Effector CD8-positive, alpha-beta T cell (primary cell): ENCODE measurements at regions not wholly inside any gene's neighbourhood (a gene's known extent, or its start where the extent isn't known, plus 50 kb on each side); places are given as distances from the start of the nearest gene placed in this dataset.
"Not testable (repeated sequence)": the region's sequence is repeated elsewhere in the genome, so short reads cannot be mapped to it uniquely, and the experiment has no call there.

ENCODE experiments used
- DNase-seq: peaks from one replicate; lab custom pipeline; 2025; lab: John Stamatoyannopoulos, UW

DNA sequence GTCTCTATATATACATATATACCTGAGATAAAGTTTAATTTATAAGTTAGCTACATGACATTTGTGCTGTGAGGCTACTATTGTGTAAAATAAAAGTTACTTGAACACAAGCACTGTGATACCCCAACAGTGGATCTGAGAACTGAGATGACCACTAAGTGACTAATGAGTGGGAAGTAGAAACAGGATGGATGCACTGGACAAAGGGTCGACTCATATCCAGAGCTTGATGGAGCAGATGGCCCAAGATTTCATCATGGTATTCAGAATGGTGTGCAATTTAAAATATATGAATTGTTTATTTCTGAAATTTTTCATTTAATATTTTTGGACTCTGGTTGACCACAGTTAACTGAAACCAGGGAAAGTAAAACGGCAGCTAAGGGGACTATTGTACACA, 908.6 kb upstream of the MDGA2 start:
- no peak for DNase-seq

DNA sequence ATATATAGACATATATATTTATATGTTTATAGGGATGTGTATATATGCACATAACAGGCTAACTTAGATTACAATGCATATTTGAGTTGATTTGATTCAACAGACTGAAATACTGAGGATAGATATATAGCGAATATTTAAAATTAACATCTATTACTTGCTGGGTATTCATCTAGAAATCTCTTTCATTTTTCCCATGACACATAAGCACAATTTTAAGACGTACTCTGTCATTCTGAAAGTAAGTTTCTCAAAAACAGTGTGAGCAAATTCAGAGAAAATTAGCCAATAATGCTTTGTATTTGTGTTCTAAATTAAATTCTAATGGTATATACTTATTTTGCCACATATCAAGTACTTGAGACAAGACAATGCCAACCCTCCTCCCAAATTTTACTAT, 907.5 kb upstream of the MDGA2 start:
- DNase-seq = no peak

DNA sequence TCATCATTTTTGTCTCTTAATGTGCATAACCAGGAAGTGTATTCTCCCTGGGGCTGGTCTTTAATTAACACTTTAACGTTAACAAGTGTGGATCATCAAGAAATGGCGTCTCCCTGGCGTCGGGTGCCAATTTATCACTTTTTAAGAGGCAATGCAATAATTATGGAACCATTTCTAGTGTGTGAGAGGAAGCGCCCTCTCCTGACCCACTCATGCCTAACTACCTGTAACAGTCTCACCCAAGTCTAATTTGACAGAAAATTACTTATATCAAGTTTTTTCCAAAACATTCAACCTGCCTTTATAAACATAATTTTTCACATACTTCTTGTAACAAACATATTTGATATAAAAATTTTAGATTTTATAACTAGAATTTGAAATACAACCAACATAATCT, 905.3 kb upstream of the MDGA2 start:
- no peak for DNase-seq

DNA sequence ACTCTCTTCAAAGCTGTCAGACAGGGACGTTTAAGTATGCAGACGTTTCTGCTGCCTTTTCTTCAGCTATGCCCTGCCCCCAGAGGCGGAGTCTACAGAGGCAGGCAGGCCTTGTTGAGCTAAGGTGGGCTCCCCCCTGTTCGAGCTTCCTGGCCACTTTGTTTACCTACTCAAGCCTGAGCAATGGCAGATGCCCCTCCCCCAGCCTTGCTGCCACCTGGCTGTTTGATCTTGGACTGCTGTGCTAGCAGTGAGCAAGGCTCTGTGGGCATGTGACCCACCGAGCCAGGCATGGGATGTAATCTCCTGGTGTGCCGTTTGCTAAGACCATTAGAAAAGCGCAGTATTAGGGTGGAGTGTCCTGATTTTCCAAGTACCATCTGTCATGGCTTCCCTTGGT, 900.4 kb upstream of the MDGA2 start:
- no peak for DNase-seq

DNA sequence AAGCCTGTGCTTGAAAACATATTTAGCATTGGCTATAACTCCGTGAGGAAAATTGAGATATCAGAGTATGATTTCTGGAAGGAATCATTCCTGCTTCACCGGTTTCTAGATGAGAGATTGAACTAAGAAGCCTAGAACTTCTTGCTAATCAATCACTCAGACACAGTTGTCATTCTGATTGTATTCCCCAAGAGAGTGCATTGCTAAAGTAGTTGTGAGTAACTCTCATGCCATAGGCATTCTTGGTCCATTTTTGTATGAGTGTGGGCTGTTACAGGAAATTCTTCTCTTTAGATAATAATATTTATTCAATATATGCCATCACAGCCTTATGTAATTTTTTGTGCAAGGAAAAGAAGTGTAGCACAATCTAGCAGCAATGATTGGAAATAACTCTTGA, 893.3 kb upstream of the MDGA2 start:
- DNase-seq = no peak

DNA sequence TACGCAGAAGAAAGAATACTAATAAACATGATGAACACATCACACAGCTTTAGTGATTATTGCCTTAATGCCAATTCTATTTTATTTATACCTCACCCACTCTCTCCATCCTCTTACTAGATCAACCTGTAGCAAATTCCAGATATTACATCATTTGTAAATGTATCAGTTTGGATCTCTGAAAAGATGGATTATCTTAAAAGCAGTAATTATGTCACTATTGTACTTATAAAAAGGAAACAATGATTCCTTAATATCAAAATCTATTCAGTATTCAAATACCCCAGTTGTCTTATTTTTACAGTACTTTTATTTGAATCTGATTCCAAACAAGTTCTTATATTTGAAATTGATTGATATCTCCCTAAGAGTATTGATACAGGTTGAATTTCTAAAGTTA, 892.8 kb upstream of the MDGA2 start:
- no peak for DNase-seq

DNA sequence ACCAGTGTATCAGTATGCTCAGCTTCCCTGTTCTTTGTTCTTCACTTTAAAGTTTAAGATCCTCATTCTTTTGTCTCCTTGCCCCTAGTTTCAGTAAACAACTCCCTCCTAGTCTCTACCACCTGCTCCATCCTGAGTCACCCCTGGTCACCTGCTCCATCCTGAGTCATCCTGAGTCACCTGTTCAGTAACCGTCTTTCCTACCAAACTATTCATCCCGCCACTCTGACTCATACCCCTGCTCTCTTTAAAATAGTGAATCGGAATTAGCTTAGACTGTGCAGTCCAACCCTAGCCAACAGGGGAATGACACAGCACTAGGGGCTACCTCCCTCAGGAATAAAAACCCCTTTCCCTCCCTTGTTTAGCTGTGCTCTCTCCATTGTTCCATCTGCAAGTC, 888.1 kb upstream of the MDGA2 start:
- DNase-seq = no peak

DNA sequence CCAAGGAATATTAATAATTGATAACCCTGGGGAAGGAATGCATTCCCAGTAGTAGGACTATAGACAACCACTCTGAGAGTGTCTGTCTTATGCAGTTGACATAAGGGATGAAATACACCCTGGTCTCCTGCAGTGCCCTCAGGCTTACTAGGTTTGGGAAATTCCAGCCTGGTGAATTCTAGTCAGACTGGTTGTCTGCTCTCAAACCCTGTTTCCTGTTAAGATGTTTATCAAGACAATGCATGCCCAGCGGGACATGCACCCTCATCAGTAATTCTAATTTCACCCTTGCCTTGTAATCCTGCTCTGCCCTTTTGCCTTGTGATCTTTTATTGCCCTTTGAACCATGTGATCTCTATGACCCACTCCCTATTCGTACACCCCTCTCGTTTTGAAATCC, 886.0 kb upstream of the MDGA2 start:
- not testable (repeated sequence) for DNase-seq

DNA sequence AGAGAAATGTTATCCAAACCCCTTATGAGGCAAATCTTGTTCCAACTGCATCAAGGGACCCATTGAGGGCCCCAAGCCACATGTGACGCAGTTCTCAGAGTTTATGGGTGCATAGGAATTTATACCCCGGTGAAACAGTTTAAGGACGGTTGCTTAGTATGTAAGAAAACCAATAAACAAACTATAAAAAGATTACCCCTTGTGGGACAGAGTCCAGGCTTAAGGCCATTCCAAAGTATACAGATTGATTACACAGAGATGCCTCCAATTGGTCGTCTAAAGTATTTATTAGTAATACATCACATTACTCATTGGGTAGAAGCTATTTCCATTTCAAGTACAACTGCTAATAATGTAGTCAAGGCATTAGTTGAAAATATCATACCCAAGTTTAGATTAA, 885.0 kb upstream of the MDGA2 start:
- DNase-seq = no peak

DNA sequence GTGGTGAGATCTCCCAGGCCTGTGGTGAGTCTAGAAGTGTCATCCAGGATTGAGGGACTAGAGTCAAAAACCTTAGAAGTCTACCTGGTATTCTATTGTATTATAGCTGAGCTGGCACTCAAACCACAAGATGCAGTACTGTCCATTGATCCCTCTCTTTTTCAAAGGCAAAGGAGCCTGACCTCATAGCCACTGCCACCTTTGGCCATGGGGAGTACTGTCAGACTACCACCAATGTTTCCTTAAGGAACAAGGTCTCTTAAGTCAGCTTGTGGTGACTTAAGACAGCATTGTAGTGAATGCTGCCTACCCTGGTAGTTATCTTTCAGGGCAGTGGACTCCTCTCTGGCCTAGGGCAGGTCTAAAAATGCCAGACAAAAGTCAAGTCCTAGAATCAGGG, 878.0 kb upstream of the MDGA2 start:
- DNase-seq = no peak

DNA sequence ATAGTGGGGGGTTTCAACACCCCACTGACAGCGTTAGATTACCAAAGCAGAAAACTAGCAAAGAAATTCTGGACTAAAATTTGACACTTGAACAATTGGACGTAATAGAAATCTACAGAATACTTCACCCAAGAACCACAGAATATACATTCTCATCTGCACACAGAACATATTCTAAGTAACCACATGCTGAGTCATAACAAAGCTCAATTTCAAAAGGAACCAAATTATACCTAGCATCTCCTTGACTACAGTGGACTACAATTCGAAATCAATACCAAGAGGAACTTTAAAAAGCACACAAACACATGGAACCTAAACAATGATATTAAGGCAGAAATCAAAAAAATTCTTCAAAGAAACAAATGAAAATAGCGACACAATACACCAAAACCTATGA, 871.6 kb upstream of the MDGA2 start:
- no peak for DNase-seq

DNA sequence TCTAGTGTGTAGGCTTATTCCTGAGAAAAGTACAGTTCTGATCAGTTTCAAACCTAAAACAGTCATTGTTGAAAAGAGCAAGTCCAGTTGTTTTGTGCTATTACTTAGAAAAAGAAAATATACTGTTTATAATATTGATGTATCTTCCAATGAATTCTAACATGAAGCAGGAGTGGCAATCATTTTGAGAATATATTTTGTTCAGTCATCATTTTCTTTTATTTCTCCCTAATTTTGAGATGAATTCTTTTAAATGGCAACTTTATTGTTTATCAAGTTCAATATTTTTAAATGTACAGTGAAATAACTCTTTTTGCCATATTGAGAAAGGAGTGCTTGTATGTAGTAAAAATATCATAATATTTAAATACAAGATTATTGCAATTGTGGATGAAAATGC, 862.2 kb upstream of the MDGA2 start:
- no peak for DNase-seq

DNA sequence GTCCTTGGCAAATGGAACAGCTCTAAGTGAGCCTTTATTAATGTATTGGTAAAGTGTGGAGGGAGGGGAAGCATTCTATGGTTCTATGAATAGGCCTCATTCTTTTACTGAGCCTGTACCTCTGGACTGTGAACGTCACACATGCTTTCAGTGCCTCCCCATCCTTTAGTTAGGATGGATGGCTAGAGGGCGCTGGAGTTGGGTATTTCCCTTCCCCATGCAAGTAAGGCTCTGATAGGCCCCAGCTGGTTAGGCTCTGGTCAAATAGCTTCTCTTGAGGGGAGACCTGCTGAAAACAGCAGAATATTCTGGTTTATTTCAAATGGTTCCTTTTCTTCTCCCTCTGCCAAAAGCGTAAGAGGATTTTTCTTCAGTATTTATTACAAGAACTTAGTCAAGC, 860.9 kb upstream of the MDGA2 start:
- no peak for DNase-seq

DNA sequence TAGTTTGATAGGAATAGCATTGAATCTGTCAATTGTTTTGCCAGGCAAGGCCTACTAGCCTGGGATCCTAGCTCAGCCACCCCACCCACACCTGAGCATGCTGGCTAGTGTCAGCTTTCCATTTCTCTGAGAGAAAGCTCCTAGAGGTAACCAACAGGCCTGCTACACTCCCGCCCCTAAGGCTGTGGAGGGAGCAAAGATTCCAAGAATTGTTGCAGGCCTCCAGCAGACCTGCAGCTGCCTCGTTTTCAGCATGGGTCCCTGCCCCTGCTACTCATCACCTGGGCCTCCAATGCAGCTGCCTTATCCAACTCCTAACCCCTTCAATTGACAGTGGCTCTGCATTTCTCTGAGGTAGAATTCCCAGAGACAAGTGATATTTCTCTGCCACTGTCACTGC, 852.4 kb upstream of the MDGA2 start:
- no peak for DNase-seq

DNA sequence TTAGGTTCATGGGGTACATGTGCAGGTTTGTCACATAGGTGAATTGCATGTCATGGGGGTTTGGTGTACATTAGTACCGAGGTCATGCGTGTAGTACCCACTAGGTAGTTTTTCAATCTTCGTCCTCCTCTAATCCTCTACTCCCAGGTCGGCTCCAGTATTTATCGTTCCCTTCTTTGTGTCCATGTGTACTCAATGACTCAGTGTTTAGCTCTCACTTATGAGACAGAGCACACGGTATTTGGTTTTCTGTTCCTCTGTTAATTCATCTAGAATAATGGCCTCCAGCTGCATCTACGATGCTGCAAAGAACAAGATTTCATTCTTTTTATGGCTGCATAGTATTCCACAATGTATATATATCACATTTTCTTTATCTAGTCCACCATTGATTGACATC, 850.9 kb upstream of the MDGA2 start:
- DNase-seq = no peak

DNA sequence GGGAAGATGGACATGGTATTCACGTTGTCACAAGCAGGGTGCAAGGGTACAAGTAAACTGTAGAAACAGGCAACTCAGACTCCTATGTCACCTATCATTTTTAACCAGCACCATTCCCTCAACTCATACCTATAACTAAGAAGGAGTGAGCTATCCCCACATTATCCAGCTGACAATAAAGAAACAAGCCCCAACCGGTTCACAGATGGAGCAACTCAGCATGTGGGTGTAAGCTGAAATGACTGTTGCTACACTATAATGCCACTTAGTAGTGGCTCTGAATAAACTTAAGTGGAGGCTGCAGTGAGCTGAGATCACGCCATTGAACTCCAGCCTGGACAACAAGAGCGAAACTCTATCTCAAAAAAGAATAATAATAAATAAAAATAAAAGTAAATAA, 829.5 kb upstream of the MDGA2 start:
- no peak for DNase-seq

DNA sequence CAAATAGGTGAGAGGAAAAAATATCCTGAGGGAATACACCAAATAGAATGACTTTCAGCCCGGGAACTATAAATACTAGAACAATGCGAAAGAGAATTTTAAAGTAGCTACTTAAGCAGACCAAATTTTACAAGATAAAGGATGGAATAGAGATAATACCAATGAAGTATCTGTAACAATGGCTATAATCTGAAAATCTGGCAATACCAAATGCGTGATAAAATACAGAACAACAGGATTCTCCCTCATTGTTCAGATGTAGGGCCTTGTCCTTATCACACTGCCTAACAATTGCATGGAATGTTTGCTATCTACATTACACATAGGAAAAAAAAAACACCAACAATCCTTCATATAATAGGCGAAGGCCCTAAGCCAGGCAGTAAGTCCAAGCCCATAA, 815.4 kb upstream of the MDGA2 start:
- DNase-seq = no peak

DNA sequence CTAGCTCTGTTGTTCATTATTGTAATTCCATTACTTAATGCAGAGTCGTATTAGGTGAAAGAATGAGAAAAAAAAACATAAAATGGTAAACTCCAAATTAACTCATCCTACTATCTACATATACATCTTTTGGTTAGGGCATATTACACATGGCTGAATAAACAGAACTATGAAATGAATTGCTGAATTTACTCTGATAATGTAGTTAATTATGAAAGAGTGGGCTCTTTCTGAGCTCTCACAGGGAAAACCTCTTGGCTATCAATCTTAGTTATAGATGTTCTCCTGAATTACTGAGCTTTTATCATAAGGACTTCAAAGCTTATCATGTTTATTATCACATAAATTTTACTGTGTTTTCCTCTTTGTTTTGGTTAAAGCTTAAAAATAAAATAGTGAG, 798.5 kb upstream of the MDGA2 start:
- no peak for DNase-seq

DNA sequence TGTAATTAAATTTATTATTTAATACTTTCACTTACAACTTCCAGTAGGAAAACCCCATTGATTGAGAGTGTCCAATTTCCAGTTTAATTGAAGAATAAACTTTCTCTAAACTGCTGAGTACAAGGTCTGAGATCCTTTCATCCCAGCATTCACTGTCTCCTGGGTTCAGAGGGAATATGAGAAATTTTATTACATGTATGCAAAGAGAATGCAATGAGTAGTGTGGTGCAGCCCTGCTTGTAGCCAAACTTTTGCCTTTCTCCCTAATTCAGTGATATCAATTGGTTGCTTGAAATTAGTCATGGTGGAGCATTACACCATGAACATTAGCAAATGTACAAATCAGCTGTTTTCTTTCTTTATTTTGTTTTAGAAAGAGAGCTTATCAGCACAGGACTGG, 780.6 kb upstream of the MDGA2 start:
- DNase-seq = no peak

DNA sequence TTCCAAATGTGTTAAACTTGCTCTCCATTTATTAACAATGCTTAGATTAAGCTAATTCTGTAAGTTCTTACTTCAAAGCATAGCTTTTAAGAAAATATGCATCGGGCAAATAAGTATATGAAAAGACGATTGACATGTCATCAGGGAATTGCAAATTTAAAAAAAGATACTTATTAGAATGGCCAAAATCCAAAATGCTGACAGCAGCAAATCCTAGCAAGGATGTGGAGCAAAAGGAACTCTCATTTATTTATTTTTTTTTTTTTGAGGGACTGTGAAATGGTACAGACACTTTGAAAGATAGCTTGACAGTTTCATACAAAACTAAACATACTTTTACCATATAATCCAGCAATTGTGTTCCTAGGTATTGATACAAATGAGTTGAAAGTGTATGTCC, 779.5 kb upstream of the MDGA2 start:
- no peak for DNase-seq

DNA sequence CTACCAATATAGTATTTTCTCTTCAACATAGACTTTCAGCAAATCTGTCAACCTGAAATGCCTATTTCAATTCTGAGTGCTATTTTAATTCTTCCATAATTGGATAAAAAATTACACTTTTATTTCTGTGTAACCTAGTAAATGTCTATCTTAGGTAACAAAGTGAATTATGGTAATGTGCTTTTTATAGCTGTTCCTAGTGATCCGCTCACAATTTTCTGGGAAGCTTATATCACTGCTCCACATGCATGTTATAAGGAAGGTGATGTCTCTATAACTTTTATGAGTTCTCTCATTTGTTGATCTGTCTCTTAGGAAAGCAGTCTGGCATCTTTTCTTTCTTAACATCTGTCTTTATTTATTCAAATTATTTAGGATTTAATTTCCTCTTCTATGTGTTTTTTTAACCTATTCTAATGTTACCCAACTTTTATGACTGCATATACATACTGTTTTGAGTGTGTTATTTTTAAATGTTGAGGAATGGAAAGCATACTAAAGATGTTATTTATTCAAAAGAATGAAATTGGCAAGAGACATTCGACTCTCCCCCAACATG, 777.1 kb upstream of the MDGA2 start:
- no peak for DNase-seq

DNA sequence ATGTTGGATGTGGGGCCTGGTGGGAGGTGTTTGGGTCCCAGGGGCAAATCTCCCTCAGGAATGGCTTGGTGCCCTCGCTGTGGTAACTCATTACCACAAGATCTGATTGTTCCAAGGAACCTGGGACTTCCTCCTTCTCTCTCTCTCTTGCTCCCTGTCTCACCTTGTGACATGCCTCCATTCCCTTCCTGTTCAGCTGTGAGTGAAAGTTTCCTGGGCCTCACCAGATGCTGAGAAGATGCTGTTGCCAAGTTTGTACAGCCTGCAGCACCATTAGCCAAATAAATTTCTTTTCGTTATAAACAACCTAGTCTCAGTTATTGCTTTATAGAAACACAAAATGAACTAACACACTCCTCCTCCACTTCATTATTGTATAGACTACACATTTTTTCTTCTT, 759.8 kb upstream of the MDGA2 start:
- DNase-seq = no peak

DNA sequence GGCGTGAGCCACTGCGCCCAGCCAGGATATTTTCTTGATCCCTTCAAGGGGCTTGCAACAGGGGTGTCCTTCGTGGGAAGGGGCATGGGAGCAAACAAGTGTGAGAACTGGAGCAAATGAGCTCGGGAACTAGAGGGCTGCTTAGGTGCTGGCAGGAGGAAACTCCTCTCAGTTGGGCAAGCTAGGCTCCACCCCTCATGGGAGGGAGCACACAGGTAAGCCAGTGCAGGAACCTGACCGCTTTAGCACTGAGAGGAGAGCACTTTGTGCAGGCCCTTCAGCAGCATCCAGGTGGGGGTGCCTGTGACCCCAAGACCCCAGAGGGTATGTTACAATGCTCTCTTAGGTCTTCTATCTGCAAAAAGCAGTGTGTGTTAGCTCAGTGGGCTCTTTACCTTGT, 755.4 kb upstream of the MDGA2 start:
- DNase-seq = no peak

DNA sequence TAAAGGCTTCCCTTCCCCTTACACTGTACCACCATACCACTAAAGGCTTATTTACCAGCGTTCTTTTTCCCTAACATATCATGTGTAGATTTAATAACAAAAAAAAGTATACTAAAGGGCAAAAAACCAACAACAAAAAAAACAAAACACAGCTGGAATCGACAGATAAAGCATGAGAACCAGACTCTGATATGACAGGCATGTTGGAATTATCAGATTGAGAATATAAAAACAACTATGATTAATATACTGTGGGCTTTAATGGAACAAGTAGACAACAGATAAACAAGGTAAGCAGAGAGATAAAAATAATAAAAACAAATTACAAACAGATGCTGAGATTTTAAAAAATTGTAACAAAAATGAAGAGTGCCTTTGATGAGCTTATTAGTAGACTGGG, 754.1 kb upstream of the MDGA2 start:
- DNase-seq = no peak
